COLO829 (cell line): ENCODE measurements at regions not wholly inside any gene's neighbourhood (a gene's known extent, or its start where the extent isn't known, plus 50 kb on each side); places are given as distances from the start of the nearest gene placed in this dataset.

Source experiments
- DNase-seq: peaks from one replicate; pipeline ENCODE4 v3.0.0; 2012; ENCODE audit warnings: low spot score

GRCh38 chr19:31089681-31090080, 259.6 kb downstream of the TSHZ3 start:
- DNase-seq: no peak

GRCh38 chr19:31085125-31085524, 264.1 kb downstream of the TSHZ3 start:
- DNase-seq: no peak

- DNase-seq: no peak
Measured at GRCh38 chr19:31083105-31083504, 266.1 kb downstream of the TSHZ3 start.

GRCh38 chr19:31075146-31075655, 274.0 kb downstream of the TSHZ3 start:
- DNase-seq: no peak

DNA sequence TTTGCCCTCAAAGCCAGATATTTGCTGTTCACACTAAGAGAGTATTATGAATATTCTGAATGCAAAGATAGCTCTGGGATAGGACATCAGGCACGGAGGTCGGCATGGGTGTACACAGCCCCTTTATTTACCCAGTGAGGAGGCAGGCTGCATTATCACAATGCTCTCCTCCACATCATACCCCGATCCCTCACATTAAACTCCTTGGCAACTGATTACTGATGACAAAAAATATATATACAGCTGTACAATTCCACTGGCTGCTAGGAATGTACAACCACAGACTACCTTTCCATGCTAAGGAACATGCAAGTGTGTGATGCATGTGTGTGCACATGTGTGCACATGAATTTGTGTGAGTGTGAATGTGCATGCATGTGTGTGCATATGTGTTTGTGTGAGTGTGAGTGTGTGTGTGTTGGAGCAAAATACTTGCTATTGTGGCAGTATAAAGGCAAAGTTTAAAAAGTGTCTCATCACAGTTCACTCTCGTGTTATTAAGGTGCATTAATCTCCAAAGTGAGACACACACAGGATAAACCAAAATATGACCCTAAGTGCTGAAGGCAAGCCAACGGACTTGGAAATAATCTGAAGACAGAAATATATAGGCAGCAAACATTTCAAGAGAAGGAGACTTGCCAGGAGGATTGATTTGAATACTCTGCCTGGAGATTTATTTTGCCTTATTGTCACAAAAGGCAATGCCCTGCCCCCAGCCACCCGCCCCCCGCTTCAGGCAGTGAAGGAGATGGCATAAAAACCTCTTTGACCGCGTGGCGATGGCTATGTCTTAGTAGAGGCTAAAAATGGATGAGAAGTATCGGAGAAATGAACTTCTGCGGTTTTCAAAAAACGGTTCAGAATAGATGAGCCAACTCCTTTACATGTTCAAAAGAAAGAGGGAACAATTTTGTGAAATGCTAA, 274.8 kb downstream of the TSHZ3 start:
- no peak for DNase-seq

DNA sequence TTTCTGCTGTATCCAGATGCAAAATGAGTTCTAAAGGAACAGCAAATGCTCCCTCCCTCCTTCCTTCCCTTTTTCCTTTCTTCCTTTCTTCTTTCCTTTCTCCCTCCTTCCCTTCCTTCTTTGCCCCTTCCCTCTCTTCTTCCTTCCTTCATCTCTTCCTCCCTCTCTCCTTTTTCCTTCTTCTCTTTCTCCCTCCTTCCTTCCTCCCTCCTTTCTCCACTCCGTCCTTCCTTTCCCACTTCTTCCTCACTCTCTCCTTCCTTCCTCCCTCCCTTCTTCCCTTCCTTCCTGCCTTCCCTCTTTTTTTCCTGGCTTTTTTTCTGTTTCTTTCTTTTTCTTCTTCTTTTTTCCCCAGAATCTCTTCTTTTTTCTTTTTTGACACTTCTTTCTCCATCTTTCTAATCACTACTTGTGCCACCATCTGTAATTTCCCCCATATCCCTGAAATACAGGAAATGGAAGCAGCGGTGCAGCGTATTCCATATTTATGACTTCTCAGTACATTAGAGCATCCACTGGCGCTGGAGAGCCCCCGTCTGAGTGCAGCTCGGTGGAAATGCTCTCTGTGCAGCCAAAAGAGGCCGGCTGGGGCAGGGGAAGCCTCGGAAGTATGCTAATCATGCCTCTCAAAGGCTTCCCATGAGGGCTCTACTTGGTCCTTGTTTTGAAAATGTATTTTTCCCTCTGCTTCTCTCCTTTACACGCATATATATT, 275.6 kb downstream of the TSHZ3 start:
- DNase-seq: no peak

DNA sequence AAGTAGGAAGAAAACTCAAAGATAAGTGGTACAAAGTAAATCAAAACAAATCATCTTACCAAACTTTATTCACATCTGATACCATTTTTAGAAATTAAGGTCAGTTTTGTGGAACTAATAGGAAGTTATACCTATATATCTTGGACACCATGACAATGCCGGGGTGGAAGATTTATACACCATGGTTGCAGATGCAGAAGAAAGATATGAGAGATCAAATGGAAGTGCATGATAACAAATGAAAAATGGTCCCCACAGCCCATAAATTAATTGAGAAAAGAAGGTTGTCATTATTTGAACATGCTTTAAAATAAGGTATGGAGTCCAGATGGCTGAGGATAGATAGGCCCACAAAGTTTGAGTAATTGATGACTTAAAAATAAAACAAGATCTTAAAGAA, 276.8 kb downstream of the TSHZ3 start:
- DNase-seq: no peak

DNA sequence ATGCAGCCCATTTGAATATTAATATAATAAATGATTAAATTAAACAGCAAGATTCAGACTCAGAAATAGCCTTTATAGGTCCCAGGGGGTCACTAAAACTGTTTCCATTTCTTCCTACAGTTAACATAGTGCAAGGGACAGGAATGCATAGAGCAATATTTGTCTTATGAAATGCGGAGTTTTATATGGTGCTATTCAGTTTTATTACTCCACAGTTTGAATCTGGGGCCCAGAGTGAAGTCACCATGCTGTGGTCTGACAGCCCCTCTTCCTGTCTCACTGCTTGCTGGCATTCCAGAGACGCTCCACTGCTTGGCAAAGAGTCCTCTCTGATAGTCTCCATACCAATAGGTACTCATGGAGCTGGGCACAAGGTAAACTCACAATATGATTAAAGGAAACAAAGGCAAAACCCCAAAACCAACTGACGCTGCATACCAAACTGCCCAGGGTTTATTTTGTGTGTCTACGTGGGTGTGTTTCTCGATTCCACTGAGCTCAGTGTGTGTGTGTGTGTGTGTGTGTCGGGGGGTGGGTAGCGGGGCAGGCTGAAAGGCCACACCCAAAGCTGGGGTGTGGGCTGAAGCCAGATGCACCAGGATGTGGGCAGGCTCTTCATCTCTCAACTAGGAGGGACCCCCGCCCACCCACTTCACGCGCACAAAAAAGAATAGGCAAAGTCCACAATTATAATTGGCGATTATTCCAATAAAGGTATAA, 277.9 kb downstream of the TSHZ3 start:
- DNase-seq: no peak

DNA sequence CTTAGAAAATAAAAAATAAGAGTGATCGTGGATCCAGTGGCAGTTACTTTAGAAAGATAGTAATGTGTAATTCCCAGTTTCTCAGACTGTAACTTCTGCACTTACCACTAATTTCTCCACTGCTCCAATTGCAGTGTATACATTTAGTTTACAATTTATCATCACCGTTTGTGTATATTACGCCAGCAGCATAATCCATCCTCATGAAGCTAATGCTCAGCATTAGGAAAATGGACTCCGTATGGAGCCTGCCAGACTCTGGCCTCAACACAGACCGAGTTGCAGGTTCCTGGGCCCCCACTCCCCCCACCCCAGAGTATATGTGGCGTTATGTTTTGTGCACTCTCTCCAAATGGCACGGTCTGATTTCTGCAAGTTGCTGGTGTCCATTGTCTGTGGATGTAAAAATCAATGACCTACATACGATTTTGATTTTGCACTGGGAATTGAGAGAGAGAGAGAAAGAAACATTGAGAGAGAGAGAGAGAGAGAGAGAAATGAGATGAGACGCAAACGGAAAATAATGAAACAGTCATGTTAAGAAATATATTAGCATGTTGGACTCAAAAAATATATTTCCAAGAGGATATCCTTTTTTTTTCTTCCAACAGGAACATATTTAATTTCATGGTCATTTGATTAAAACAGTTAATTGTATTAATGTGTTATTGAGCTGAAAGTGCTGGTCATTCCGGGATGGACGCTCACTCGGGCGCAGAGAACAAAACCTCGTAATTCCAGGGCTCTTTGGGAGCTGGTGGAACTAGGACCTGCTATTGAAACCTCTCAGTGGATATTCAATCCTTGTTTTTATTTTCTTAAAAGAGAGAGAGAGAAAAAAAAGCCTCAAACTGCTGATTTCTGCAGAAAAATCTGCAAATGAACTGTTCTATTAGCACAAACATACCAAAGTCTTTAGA, 278.8 kb downstream of the TSHZ3 start:
- DNase-seq: no peak

- no peak for DNase-seq
Measured at GRCh38 chr19:31068268-31068667, 281.0 kb downstream of the TSHZ3 start.

GRCh38 chr19:31066385-31066784, 282.9 kb downstream of the TSHZ3 start:
- DNase-seq: peak; percentile 97

DNA sequence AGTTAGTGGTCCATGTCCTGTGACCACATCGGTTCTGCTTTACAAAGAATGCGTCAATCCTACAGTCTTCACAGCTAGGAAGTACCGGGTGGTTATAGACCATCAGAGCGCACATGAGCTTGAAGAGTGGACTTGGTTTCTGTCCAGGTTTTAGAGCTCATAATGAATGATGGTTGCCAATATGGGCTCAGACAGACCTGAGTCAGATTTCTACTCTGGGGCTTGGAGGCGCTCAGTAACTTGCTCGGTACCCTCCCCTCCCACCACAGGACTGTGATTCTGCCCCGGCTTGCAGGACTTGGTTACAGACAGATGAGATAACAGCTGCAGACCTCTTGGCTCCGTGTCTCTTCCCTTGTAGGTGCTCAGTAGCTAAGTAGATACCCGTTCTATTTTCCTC, 284.7 kb downstream of the TSHZ3 start:
- DNase-seq: no peak

- no peak for DNase-seq
Measured at GRCh38 chr19:31058676-31059340, 290.4 kb downstream of the TSHZ3 start.

DNA sequence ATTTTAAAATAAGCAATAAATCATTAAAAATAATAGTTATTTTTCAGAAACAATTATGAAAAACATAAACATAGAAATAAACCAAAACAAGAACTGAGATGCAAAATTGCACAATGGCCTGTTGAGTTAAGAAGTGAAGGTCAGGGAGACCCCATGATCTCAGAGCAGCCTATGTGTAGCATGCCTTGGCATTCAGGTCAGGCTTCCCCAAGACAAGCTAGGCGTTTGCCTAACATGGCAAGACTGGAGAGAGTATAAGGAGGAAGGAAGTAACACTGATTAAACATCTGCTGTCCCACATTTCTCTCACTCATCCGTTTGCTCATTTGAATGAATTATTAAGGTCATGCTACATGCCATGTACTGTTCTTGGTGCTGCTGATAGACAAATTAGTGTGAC, 291.8 kb downstream of the TSHZ3 start:
- no peak for DNase-seq

GRCh38 chr19:31055454-31055853, 293.8 kb downstream of the TSHZ3 start:
- DNase-seq: no peak

GRCh38 chr19:31054430-31054829, 294.8 kb downstream of the TSHZ3 start:
- peak; percentile 22 for DNase-seq

- no peak for DNase-seq
Measured at GRCh38 chr19:31049431-31049830, 299.8 kb downstream of the TSHZ3 start.

- no peak for DNase-seq
Measured at GRCh38 chr19:31046024-31046423, 303.2 kb downstream of the TSHZ3 start.

DNA sequence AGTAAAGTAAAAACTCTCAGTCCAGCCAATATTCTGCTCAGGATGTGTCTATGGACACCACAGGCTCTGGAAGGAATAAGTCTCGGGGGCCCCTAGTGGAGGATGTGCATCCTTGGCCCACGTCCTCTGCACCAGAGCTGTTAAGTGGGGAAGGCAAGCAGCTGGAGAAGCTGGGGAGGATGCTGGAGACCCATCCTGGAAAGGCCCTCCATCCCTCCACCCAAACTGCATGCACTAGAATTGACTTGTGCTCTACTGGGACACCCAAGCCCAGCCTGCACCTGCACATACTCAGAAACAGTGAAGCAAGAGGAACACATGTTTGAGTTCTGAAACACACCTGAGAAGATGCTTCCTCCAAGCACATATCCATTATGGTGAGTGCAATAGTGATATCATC, 307.8 kb downstream of the TSHZ3 start:
- no peak for DNase-seq

GRCh38 chr19:31039151-31039550, 310.1 kb downstream of the TSHZ3 start:
- no peak for DNase-seq
